HepG2 (cell line): ENCODE measurements at regions not wholly inside any gene's neighbourhood (a gene's known extent, or its start where the extent isn't known, plus 50 kb on each side); places are given as distances from the start of the nearest gene placed in this dataset.

Source experiments
- ATAC-seq: fragments of 200-7000 bp; cut with Tn5 transposase; 3 replicates; pipeline ENCODE4 v1.9.1; 2020; ENCODE audit warnings: mild to moderate bottlenecking, moderate library complexity
- BruUV-seq: library from RNA; stranded (reverse); fragments of 400-500 nt; replicated peaks from 2 replicates; lab custom pipeline; 2021; lab: Mats Ljungman, UMichigan
- CTCF ChIA-PET: fragments of 300-600 bp; formaldehyde crosslinking; extraction: SDS; loops from one replicate; lab custom pipeline; 2021; ENCODE audit warnings: low total read pairs, inconsistent platforms, low intra/inter-chr PET ratio; lab: Yijun Ruan, JAX
- POLR2A ChIA-PET: fragments of 350-600 bp; sonication (Branson Sonifier 250); formaldehyde crosslinking; loops from one replicate; lab custom pipeline; 2020; ENCODE audit warnings: antibody characterized with exemption, inconsistent platforms; lab: Yijun Ruan, JAX
- DNase-seq: peaks from one replicate; pipeline ENCODE4 v3.0.0-alpha.2; 2015; ENCODE audit warnings: low spot score
- FAIRE-seq: peaks from 3 replicates; lab custom pipeline; 2011; peaks lifted over from hg19 to GRCh38; lab: Jason Lieb, UNC
- H2AFZ ChIP-seq: one replicate; pipeline ENCODE4 v1.6.1; 2011; ENCODE audit warnings: low read length, inconsistent platforms
- H3K27ac ChIP-seq: fragments of 300-600 bp; 3 replicates; pipeline ENCODE4 v1.8.0; 2011; ENCODE audit warnings: mixed run types, mild to moderate bottlenecking, mixed read lengths, low read length, inconsistent platforms; ENCODE audit not compliant: insufficient read depth; ENCODE audit errors: extremely low read length
- H3K27me3 ChIP-seq, 2 experiments: fragments of 200-600 bp in 1 of 2; 2 replicates in 1 of 2; 3 replicates in 1 of 2; pipeline versions ENCODE4 v1.6.0 to v1.8.0; 2011; ENCODE audit warnings: low read length in 2 of 2, mild to moderate bottlenecking in 2 of 2, moderate library complexity in 2 of 2, inconsistent platforms in 1 of 2; ENCODE audit not compliant: insufficient read depth in 2 of 2, control insufficient read depth in 1 of 2
- H3K36me3 ChIP-seq, 2 experiments: fragments of 200-600 bp in 1 of 2; replicated peaks in 1 of 2; 2 replicates in 1 of 2; 3 replicates in 1 of 2; pipeline versions ENCODE4 v1.5.1 to v1.8.0; 2011; ENCODE audit warnings: low read length in 2 of 2, inconsistent platforms in 1 of 2; ENCODE audit not compliant: insufficient read depth in 2 of 2, control insufficient read depth in 1 of 2
- H3K4me1 ChIP-seq: 2 replicates; pipeline ENCODE4 v1.5.1; 2012; ENCODE audit warnings: low read length, inconsistent platforms; ENCODE audit not compliant: insufficient read depth
- H3K4me2 ChIP-seq: 2 replicates; pipeline ENCODE4 v1.6.0; 2011; ENCODE audit warnings: low read depth, low read length, inconsistent platforms
- H3K4me3 ChIP-seq, 3 experiments: fragments of 200-600 bp in 1 of 3; sonication (generic), shearing (Covaris generic) in 1 of 3; replicated peaks in 1 of 3; 2 replicates each; pipeline ENCODE4 v1.5.1; 2011 to 2016; ENCODE audit warnings: low read length in 3 of 3, inconsistent platforms in 2 of 3, low read depth in 2 of 3, mild to moderate bottlenecking in 2 of 3, control low read depth in 1 of 3, mixed read lengths in 1 of 3; ENCODE audit not compliant: insufficient read depth in 1 of 3
- H3K79me2 ChIP-seq: one replicate; pipeline ENCODE4 v1.6.1; 2011; ENCODE audit warnings: low read length, inconsistent platforms; ENCODE audit not compliant: insufficient read depth
- H3K9ac ChIP-seq: 2 replicates; pipeline ENCODE4 v1.6.0; 2011; ENCODE audit warnings: mild to moderate bottlenecking, low read depth, low read length, inconsistent platforms; ENCODE audit not compliant: insufficient read depth
- H3K9me3 ChIP-seq: 2 replicates; pipeline ENCODE4 v1.5.1; 2012; ENCODE audit warnings: mild to moderate bottlenecking, low read length
- H4K20me1 ChIP-seq: 2 replicates; pipeline ENCODE4 v1.6.0; 2011; ENCODE audit warnings: inconsistent platforms, mild to moderate bottlenecking, low read length, moderate library complexity; ENCODE audit not compliant: insufficient read depth
- ARID5B ChIP-seq: IDR thresholded peaks from 2 replicates; pipeline ENCODE4 v1.4.0; 2020; ENCODE audit warnings: mild to moderate bottlenecking, missing genetic modification reagents
- CEBPB ChIP-seq: IDR thresholded peaks from 2 replicates; pipeline ENCODE4 v1.6.1; 2011; ENCODE audit warnings: low read depth, low read length, improper control_type of control experiment, borderline replicate concordance
- GLI4 ChIP-seq: sonication (generic); formaldehyde crosslinking; IDR thresholded peaks from 2 replicates; pipeline ENCODE4 v1.5.1; 2020; ENCODE audit warnings: missing genetic modification reagents, mild to moderate bottlenecking, moderate library complexity, borderline replicate concordance
- HES4 ChIP-seq: sonication (generic); formaldehyde crosslinking; IDR thresholded peaks from 2 replicates; pipeline ENCODE4 v1.9.0; 2021; ENCODE audit warnings: mild to moderate bottlenecking, missing genetic modification reagents, borderline replicate concordance
- PCBP2 ChIP-seq: fragments of 200-400 bp; formaldehyde crosslinking; optimal IDR thresholded peaks from 2 replicates; pipeline ENCODE3; 2018; ENCODE audit warnings: low read length, low read depth; ENCODE audit not compliant: poor library complexity, severe bottlenecking
- POLR2AphosphoS5 ChIP-seq: IDR thresholded peaks from 2 replicates; pipeline ENCODE4 v1.6.1; 2012; ENCODE audit warnings: low read depth, low read length
- SRSF4 ChIP-seq: fragments of 200-400 bp; formaldehyde crosslinking; IDR thresholded peaks from one replicate; pipeline ENCODE4 v1.6.1; 2018; ENCODE audit warnings: mild to moderate bottlenecking, low read depth, low read length, moderate library complexity; ENCODE audit not compliant: poor library complexity, severe bottlenecking
- TBL1XR1 ChIP-seq: fragments of 150-350 bp; IDR thresholded peaks from 2 replicates; pipeline ENCODE4 v1.6.1; 2014; ENCODE audit warnings: borderline replicate concordance, low read length; ENCODE audit not compliant: partially characterized antibody
- TP53 ChIP-seq: sonication (generic); formaldehyde crosslinking; conservative IDR thresholded peaks from 2 replicates; pipeline ENCODE4 v1.4.0; 2020; ENCODE audit warnings: missing genetic modification reagents
- ZBTB38 ChIP-seq: sonication (generic); formaldehyde crosslinking; IDR thresholded peaks from 2 replicates; pipeline ENCODE4 v1.5.1; 2020; ENCODE audit warnings: mild to moderate bottlenecking, missing genetic modification reagents
- ZNF235 ChIP-seq: sonication (generic); formaldehyde crosslinking; IDR thresholded peaks from 2 replicates; pipeline ENCODE4 v1.8.1; 2023; ENCODE audit warnings: mild to moderate bottlenecking, missing genetic modification reagents, borderline replicate concordance
- ZNF513 ChIP-seq: sonication (generic); formaldehyde crosslinking; conservative IDR thresholded peaks from 2 replicates; pipeline ENCODE4 v1.5.0; 2020; ENCODE audit warnings: missing genetic modification reagents
- ZNF605 ChIP-seq: sonication (generic); formaldehyde crosslinking; IDR thresholded peaks from 2 replicates; pipeline ENCODE4 v1.8.0; 2022; ENCODE audit warnings: mild to moderate bottlenecking, missing genetic modification reagents
- ZNF674 ChIP-seq: sonication (generic); formaldehyde crosslinking; IDR thresholded peaks from 2 replicates; pipeline ENCODE4 v1.5.0; 2020; ENCODE audit warnings: low read depth, mild to moderate bottlenecking, missing genetic modification reagents
- ZNF691 ChIP-seq: sonication (generic); formaldehyde crosslinking; IDR thresholded peaks from 2 replicates; pipeline ENCODE4 v1.4.0; 2020; ENCODE audit warnings: missing genetic modification reagents, low read depth, mild to moderate bottlenecking, borderline replicate concordance
- WGBS: methylation state at CpG from one replicate; pipeline ENCODE4 v1.1.6; 2017; ENCODE audit warnings: low lambda C conversion rate; 5-methylcytosine and 5-hydroxymethylcytosine counted together
- in situ Hi-C: cut with HindIII; loops from 2 replicates; pipeline ENCODE4 v1.10.0; 2017; ENCODE audit warnings: low pct_unique_long_range_greater_than_20kb; ENCODE audit not compliant: extremely low pct_ligation_motif_present
- intact Hi-C: fragments of 100-400 bp; cut with micrococcal nuclease; formaldehyde crosslinking; loops from one replicate; pipeline ENCODE4 v1.10.0; 2022; ENCODE audit not compliant: unreplicated experiment

- Histone ChIP-seq H4K20me1 (no peaks in the 10 kb centered on the region), H3K27me3 (no peaks in the 10 kb centered on the region), H3K4me2 (no peak overlapping the region), H2AFZ (no peak overlapping the region), H3K79me2 (no peaks in the 10 kb centered on the region), H3K4me3 (no peak overlapping the region), H3K9me3 (no peaks in the 10 kb centered on the region), H3K4me1 (no peaks in the 10 kb centered on the region), H3K9ac (no peak overlapping the region), H3K27ac (no peak overlapping the region), H3K36me3 (no peaks in the 10 kb centered on the region)
- in situ Hi-C loops: no loop called here
- ChIA-PET CTCF (no interaction called here), POLR2A (no interaction called here)
- WGBS: 0% methylated on average over 4 of the region's 4 CpGs
- ATAC-seq (no peak), DNase-seq (no peak), FAIRE-seq (no peak)
- TF ChIP-seq ZNF605 (CRISPR knock-in tag) (no peak), ZNF674 (CRISPR knock-in tag) (no peak), TBL1XR1 (no peak), PCBP2 (no peak), ZBTB38 (CRISPR knock-in tag) (no peak), ARID5B (CRISPR knock-in tag) (no peak), ZNF513 (CRISPR knock-in tag) (no peak), POLR2AphosphoS5 (no peak), GLI4 (CRISPR knock-in tag) (no peak), SRSF4 (no peak), ZNF235 (CRISPR knock-in tag) (no peak), ZNF691 (CRISPR knock-in tag) (no peak), CEBPB (no peak), HES4 (CRISPR knock-in tag) (no peak), TP53 (CRISPR knock-in tag) (no peak)
- intact Hi-C loops: no loop called here
- BruUV-seq: no TSS peak
These were observed 336.1 kb downstream of the RPS29 start for GRCh38 chr14:49250109-49250508.
